ENCODE measurements at regions not wholly inside any gene's neighbourhood (a gene's known extent, or its start where the extent isn't known, plus 50 kb on each side); places are given as distances from the start of the nearest gene placed in this dataset.
"Not testable (repeated sequence)": the region's sequence is repeated elsewhere in the genome, so short reads cannot be mapped to it uniquely, and the experiment has no call there.

DNA sequence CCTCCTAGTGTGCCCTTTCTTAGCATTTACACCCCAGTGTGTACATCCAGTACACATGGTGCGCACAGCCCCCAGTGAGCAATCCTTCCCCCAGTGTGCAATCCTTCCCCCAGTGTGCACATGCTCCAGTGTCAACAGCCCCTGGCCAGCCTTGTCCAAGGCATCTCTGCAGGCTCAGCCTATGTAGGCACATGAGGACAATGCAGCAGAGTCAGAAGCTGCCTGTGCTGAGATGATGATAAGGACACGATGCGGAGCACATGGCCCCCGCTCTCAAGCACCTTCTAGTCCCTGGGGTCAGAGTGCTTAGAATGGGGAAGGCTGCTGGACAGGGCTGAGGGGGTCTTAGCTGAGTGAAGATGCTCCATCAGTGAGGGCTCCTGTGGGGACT lies 69.8 kb downstream of the GADD45G start:
- DNase-seq: no peak

DNA sequence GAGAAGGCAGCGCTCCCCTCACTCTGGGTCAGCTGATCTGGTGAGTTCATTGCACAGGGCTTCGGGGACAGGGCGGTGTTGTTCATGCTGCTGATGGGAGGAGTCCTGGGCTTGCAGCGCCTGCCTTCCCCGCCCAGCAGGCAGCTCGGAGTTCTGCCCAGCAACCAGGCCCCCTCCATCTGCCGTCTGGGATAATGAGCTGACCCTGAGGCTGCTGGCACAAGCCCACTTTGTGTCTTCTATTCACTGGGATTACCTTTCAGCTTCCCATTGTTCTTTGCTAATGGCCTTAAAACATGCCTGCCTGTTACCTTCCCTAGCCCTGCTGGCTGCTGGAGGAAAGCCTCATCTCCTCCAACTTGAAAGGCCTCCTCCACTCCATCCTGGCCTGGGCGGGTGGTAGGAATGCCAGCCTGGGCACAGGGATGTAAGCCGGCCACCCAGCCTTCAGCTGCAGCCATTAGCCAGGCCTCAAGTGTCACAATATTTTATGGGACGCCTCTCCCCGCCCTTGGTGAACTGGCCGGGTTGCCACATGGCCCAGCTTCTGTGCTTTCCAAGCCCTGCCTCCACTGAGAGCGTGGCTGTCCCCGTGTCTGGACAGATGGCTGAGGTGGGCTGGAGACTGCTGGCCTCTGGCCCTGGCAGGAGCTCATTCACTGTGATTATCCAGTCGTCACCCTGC lies 70.4 kb downstream of the GADD45G start:
- no peak for DNase-seq

DNA sequence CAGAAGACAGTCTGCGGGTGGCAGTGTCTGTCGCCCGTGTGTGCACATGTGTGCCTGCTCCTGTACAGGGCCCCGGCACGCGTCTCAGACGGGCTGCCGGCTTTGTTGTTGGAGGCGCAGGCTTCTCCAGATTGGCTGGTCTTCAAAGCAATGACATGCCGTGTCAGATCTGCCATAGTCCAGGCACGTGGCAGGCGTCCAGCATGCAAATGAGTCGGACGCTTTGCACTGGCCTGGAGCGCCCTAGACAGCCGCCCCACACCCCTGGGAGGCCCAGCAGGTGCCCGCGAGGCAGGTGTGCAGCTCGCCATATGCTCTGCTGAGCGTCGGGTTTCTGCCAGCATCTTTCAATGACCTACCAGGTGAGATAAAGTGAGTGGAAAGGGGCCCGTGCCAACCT lies 71.5 kb downstream of the GADD45G start:
- DNase-seq: no peak

DNA sequence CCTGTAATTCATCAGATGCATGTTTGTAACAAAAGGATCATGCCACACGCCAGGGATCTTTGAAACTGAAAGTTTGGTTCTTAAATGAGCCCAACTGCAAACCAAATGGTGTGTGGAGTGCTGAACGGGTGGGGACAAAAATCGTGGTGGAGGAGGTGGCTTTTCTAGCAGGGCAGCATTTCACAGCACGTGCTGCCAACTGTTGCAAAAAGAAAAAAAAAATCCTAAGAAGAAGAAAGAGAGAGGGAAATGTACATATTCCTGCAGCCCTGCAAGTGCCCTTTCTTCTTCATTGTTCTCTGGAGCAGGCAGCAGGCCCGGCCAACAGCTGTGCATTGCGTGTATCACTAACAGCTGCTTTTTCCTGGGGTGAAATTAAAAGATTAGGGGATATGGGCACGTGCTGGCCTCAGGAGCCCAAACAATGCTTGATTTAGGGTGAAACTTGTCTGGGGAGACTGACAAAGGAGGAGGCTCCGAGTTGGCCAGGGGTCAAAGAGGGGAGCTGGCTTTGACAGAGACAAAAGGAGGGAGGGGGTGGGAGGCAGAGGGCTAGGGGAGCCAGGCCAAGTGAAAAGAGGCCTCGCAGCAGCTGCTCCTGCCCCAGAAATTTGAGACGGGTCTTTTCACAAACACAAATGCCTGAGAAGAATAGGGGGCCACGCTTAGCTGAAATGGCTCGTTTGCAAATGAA lies 73.0 kb downstream of the GADD45G start:
- no peak for DNase-seq

DNA sequence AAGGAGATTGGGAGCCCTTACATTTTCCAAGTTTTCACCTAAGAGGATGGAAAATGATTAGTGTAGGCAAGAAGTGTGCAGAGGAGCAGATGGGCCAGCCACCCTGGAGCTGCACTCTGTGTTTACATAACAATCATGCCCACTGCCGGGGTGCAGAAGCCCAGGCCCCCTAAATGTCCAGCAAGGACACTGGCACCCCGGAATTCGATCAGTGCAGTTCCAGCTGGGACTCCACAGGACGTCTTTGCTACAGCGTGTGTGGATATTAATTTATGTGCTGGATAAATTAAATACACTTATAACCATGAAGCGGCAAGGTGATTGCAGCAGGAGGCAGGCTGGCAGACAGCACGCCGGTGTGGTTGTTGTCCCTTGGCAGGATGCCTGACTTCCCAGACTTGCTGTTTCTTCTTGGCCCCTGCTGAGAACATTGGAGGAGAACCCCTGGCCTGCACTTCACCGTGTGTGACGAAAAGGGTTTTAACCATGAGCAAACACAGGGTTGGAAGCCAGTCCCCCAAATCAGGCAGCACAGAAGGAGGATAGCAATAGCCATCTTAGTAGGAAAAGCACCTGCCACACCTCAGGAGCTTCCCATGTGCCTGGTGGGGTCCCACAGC lies 73.7 kb downstream of the GADD45G start:
- no peak for DNase-seq

DNA sequence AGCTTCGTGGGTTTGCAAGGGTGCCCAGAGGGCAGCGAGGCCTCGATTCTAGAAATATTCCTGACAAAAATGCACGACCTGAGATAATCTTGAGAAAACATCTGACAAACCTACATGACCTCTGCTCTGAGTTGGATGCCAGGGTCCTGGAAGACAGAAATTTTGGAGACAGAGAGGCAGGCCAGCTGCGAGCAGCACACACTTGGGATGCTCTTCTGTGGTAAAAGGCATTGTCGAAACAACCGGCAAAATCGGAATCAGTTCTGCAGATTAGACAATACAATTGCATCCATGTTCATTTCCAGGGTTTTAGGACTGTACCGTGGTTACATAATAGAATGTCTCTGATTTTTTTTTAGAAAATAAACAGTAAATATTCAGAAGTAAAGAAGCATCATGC lies 74.2 kb downstream of the GADD45G start:
- DNase-seq: no peak

DNA sequence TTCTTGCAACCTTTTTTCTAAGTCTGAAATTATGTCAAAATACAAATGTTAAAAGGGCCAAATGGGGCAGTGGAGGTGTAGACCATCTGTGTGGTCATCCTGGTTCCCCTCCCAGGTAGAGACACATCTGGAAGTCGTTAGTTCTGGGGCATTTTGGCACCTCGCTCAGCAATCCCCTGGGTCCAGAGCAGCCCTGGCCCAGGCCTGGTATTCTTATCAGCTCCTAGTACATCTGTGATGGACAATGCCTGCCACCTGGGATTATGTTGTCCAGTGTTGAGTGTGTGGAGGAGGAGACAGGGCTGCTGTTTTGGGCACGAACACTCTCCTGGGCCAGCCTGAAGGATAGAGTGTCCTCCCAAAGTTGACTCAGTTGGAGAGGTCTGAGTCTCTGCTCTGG lies 74.8 kb downstream of the GADD45G start:
- no peak for DNase-seq

DNA sequence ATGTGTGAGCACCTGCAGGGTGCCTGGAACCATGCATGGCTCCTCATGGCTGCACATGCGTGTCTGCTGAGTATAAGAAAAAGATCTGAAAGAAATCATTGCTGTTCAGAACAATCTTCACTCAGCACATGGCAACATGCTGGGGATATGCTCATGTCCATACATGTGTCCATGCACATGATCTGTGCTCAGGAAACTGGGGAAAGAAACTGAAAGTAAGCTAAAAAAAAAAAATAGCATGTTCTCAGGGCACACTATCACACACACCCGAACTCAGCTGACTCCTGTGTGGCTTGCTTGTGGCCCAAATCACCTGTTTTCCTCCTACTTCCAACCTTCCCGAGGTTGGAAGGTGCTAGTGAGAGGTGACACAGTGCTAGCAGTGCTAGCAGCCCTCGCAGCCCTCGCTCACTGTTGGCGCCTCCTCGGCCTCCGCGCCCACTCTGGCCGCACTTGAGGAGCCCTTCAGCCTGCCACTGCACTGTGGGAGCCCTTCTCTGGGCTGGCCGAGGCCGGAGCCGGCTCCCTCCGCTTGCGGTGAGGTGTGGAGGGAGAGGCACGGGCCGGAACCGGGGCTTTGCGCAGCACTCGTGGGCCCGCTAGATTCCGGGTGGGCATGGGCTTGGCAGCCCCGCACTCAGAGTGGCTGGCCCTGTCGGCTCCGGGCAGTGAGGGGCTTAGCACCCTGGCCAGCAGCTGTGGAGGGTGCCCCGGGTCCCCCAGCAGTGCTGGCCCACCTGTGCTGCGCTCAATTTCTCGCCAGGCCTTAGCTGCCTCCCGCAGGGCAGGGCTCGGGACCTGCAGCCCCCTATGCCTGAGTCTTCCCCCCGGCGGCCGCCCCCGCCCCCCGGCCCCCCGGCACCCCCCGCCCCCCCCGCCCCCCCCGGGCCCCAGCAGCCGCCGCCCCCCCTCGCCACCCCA lies 76.0 kb downstream of the GADD45G start:
- DNase-seq: peak; percentile 25

DNA sequence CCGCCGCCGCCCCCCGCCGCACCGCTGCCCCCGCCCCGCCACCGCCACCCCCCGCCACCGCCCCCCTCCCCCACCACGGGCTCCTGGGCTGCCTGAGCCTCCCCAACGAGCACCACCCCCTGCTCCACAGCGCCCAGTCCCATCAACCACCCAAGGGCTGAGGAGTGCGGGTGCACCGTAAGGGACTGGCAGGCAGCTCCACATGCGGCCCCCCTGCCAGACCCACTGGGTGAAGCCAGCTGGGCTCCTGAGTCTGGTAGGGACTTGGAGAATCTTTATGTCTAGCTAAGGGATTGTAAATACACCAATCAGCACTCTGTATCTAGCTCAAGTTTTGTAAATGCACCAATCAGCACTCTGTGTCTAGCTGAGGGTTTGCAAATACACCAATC lies 76.7 kb downstream of the GADD45G start:
- not testable (repeated sequence) for DNase-seq

DNA sequence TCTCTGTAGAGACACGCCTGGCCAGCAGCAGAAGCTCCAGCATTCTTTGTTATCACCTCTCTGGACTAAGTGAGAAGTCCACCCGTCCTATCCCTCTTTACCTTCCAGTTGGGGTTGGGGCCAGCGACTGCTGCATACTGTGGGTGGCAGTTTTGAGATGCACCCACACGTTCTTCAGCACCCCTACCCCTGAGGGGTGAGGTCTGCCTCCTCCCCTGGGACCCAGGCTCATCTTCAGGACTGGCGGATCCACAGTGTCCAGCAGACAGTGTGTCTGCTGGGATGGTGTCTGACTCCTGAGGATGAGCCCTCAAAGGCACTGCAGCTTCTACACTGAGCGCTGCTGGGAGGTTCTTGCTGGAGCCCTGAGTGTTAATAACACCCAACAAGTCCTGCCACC lies 78.8 kb downstream of the GADD45G start:
- DNase-seq: no peak

DNA sequence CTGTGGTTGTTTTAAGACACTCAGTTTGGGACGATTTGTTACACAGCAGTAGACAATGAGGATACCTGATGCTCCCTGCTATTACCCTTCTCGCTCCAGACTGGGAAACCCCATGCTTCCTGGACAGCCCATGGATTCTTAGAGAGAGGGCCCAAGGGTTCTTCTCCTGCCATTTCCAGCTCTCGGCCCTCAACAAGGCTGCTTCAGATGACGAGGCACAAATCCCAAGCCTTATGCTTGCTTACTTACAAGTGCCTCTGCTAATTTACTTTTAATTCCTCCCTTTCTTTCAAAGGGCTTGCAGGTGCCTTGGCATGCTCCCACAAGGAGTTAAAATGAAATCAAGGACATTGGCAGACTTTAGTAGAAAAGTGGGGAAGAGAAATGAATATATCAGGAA lies 79.4 kb downstream of the GADD45G start:
- DNase-seq: no peak

DNA sequence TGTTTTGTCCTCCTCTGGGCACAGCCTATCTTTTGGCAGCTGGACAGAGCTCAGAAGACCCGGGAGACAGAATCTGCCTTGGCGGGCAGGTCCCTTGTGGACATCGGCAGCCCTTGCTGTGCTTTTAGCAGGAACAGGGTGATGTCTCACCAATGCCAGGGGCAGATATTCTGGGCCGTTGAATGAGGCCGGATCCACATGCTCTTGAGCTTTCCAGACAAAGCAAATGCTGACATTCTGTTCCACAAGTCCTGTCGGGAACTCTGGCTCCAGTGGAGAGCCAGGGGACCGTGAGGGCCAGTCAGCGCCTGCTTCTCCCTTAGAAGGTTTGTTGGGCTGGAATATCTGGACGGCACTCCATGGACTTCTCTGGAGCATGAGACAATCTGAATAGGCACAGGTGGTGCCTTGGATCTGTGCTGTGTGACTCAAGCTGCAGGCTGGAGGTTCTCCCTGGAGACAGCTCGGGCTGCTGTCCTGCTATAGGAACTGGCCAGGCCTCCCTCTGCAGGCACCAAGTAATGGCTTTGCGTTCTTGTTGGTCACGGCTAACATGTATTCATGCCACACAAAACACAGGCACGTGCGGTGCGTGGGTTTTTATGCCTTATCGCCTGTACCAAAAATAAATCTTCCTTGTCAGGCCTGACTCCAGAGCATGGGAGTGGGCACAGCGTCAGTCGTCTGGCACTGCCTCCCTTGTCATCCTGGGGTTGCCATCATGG lies 80.3 kb downstream of the GADD45G start:
- no peak for DNase-seq

DNA sequence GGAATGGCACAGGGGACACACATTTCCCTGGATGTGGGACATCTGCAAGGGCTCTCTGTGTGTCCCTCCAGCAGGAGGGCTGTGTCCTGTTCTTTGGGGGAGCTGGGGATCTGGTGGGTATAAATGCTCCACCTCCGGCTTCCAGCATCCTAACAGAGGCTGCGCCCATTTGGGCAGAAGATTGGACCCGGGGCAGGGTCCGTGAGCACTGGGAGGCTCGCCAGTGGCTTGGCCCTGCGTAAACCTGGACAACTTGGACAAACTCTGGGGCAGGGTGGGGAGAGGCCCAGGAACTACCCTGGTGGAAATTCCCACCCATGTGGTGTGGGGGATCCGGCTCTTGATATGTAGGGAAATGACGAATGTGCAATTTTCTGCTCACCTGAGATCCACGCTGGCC lies 80.9 kb downstream of the GADD45G start:
- DNase-seq: no peak

DNA sequence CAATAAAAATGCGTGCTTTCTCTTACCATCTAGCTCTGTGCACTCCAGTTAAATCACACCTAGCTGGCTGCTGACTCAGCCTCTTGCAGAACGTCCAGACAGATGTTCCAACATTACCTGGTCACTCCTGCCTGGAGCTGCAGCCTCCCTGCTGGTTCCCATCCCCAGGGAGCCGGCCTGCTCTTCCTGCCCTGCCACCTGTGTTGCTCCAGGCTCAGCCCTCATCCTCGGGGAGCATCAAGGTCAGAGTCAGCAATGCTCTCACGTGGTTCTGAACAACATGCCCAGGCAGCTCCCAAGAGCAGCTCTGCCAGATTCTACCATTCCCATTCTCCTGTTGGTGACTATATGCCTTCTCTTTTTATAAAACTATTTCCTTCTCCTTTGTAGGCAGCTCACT lies 81.3 kb downstream of the GADD45G start:
- no peak for DNase-seq

DNA sequence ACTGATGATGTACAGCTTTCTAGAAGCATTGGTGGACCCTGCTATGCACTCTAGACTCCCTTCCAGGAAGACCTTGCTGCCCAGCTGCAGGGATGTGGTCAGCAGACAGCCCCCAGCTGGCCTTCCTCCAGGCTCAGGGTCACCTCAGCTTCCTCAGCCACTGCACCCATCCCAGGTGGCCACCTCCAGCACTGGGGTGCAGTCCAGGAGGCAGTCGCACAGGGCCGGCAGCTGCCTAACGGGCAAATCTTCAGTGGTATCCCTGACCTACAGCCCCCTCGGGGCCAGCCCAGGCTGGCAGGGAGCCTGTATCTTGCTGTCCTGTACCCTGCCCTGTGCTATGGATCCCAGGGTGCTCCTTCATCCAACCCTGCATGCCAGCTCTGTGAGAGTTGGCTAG lies 81.8 kb downstream of the GADD45G start:
- no peak for DNase-seq

DNA sequence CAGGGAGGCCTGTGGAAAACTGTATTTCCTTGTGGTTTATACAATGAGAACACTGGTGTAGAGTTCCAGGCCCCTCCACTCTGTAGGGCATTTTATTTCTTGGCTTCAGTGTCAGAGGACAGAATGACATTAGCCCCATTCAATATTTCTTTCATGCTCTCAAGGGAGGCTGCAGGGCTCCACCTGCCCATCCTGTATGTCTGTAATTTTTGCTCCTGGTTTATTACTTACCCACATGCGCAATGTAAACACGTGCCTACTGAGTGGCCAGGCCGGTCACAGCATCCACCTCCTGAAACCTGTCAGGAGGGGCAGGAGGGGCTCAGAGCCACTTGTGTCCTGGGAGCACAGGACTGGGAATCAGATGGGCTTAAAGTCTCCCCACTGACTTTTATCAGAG lies 82.4 kb downstream of the GADD45G start:
- DNase-seq: no peak

DNA sequence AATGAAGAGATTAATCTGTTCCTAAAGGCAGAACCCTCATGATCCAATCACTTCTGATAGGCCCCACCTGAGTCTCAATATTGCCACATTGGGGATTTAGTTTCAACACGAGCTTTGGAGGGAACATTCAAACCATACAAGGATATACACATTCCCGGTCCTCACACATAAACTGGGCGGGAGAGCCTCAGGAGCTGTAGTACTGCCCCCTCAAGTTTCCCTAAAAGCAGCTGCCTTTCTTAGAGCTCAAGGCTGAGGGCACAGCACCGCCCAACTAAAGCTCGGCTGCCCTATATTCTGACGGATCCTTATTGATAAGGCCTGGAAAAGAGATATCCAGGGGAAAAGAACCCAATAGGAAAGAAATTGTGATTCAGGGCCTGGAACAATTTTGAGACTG lies 83.0 kb downstream of the GADD45G start:
- DNase-seq: no peak

DNA sequence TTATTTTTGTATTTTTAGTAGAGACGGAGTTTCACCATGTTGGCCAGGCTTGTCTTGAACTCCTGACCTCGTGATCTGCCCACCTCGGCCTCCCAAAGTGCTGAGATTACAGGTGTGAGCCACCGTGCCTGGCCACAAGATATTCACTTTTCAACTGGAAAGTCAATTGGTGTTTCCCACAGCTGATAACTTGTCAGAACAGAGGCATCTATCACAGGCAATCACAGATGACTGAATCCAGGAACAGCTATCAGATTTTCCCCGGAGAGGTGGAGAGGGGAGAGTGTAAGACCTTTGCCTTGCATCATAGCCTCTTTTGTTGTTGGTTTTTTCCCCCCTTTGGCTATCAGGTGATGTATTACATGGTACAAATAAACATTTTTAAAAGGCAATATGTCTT lies 84.5 kb downstream of the GADD45G start:
- DNase-seq: not testable (repeated sequence)

DNA sequence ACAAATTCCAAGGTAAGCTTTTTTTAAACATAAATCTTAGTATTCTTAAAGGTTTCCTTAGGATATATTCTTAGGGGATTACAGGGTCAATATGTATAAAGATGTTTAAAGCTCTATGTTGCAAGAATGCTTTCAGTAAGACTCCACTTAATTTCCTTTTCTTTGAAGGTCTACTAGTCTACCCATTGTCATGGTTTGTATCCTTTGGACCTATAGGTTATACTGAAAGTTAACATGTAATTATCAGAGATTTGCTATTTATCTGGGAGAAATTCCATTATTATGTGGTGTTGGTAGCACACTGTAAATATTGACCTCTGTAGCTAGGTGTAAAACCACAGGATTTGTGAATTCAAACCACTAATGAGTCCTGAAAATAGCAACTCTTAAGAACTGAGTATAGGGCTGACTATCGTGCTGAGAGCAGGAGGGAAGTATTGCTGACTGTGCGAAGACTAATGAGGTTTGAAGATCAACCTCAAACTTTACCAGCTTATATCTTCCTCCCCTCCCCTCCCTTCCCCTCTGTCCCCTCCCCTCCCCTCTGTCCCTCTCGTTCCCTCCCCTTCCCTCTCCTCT lies 85.6 kb downstream of the GADD45G start:
- no peak for DNase-seq

DNA sequence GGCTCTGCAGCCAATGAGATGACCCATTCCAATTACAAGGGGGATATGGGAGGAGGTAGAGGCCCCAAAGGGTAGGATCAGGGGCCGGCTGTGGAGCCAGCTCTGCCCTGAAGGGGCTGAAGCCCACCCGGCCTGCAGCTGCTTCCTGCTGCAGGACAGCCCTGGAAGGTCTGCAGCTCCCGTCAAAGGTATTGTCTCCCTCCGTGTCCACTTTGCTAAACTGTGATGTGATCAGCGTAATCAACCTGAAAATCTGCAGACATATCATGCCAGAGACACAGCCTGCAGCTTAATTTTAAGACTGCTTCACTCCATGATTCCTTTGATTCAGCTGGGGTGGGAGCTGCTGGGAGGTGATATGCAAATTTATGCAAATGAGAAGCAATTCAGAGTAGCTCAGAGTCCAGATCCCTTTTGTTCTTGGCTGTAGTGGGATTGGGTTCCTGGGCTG lies 90.7 kb downstream of the GADD45G start:
- DNase-seq: no peak

DNA sequence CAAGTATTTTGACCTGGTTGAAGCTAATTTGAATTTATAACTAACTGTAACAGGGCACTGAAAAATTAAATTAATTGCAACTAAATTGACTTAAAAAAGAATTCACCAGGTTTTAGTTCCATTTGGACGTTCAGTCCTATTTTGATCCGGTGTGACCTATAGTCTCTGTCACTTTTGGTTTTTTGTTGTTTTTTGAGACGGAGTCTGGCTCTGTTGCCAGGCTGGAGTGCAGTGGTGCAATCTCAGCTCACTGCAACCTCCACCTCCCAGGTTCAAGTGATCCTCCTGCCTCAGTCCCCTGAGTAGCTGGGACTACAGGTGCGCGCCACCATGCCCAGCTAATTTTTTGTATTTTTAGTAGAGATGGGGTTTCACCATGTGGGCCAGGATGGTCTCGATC lies 91.2 kb downstream of the GADD45G start:
- not testable (repeated sequence) for DNase-seq

DNA sequence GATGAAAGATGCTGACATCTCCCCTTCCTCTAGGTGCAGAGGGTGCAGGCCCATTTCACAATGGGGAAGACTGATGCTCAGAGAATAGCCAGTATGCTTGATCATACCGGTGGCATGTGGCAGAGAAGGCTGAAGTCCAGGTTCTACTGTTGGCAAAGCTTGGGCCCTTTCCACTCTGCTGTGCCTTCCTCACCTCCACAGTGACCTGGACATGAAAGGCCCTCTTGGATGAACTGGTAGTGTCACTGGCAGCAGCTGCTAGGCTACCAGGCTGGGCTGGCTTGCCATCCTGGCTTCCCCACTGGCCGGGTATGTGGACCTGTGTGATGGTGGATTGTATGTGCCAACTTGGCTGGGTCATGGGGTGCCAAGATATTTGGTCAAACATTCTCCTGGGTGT lies 92.0 kb downstream of the GADD45G start:
- DNase-seq: no peak
